Neural crest cell (in vitro differentiated cells): ENCODE measurements at regions not wholly inside any gene's neighbourhood (a gene's known extent, or its start where the extent isn't known, plus 50 kb on each side); places are given as distances from the start of the nearest gene placed in this dataset.

Source experiments
- DNase-seq: peaks from one replicate; pipeline ENCODE4 v3.0.0; 2021; ENCODE audit warnings: low read depth, mixed read lengths, low spot score
- H3K27ac Mint-ChIP-seq: one replicate; pipeline ENCODE4 v1.8.0; 2021; ENCODE audit warnings: mild to moderate bottlenecking, mixed read lengths; ENCODE audit not compliant: unreplicated experiment
- H3K27me3 Mint-ChIP-seq: 2 replicates; pipeline ENCODE4 v1.8.0; 2021; ENCODE audit warnings: low read depth, mild to moderate bottlenecking, mixed read lengths
- H3K36me3 Mint-ChIP-seq: 2 replicates; pipeline ENCODE4 v1.8.0; 2021; ENCODE audit warnings: low read depth, mild to moderate bottlenecking, mixed read lengths
- H3K4me1 Mint-ChIP-seq: 2 replicates; pipeline ENCODE4 v1.8.0; 2021; ENCODE audit warnings: mixed read lengths
- H3K4me3 Mint-ChIP-seq: one replicate; pipeline ENCODE4 v1.8.0; 2021; ENCODE audit warnings: mild to moderate bottlenecking, mixed read lengths
- H3K9me3 Mint-ChIP-seq: 2 replicates; pipeline ENCODE4 v1.8.0; 2021; ENCODE audit warnings: mixed read lengths
- TF ChIP-seq, protein P1 (sequence below): fragments of 200-600 bp; sonication (generic); conservative IDR thresholded peaks from 2 replicates; pipeline ENCODE4 v1.5.0; 2021; ENCODE audit warnings: antibody characterized with exemption, mild to moderate bottlenecking

DNA sequence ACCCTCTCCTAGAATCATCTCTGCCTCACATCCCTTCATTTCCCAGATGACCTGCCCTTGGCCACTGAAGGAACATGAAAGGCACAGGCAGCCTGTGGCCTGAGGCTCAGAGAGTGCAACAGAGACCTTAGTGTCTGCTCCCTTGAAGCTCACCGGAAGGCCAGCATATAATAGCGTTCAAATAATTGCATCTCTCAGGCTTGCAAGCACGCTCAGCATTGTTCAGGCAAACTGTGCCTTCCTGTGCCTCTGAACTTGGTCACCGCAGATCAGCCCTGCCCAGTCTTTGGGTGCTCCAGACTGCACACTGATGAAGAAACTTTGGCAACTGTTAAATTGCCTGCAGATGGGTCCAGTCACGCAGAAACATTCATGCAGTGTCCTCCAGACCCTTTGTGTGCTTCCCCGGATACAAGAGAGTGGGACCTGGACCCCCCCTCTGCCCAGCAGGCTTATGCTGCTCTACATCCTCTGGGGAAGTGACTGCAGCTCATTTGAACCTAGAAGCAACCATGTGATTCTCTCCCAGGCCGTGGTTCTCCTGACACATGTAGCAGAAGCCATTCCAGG lies 216.0 kb upstream of the ANKRD55 start:
- peaks cover 3% of the 10 kb centered on the region for H3K36me3 Mint-ChIP-seq
- H3K27me3 Mint-ChIP-seq, result no peaks in the 10 kb centered on the region
- no peak for DNase-seq
- peaks cover 3% of the 10 kb centered on the region for H3K9me3 Mint-ChIP-seq
- H3K27ac Mint-ChIP-seq, result peak overlapping the region; percentile 58
- H3K4me1 Mint-ChIP-seq, result peaks cover 51% of the 10 kb centered on the region
- TF ChIP-seq, protein P1, sequence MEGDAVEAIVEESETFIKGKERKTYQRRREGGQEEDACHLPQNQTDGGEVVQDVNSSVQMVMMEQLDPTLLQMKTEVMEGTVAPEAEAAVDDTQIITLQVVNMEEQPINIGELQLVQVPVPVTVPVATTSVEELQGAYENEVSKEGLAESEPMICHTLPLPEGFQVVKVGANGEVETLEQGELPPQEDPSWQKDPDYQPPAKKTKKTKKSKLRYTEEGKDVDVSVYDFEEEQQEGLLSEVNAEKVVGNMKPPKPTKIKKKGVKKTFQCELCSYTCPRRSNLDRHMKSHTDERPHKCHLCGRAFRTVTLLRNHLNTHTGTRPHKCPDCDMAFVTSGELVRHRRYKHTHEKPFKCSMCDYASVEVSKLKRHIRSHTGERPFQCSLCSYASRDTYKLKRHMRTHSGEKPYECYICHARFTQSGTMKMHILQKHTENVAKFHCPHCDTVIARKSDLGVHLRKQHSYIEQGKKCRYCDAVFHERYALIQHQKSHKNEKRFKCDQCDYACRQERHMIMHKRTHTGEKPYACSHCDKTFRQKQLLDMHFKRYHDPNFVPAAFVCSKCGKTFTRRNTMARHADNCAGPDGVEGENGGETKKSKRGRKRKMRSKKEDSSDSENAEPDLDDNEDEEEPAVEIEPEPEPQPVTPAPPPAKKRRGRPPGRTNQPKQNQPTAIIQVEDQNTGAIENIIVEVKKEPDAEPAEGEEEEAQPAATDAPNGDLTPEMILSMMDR, result no peak
- peak overlapping the region; percentile 36 for H3K4me3 Mint-ChIP-seq

GRCh38 chr5:56447656-56448055 lies 214.5 kb upstream of the ANKRD55 start:
- H3K36me3 Mint-ChIP-seq, result peaks cover 3% of the 10 kb centered on the region
- H3K4me3 Mint-ChIP-seq, result no peak overlapping the region
- H3K27me3 Mint-ChIP-seq, result no peaks in the 10 kb centered on the region
- TF ChIP-seq, protein P1, result no peak
- no peaks in the 10 kb centered on the region for H3K9me3 Mint-ChIP-seq
- H3K4me1 Mint-ChIP-seq, result peaks cover 51% of the 10 kb centered on the region
- peak overlapping the region; percentile 91 for H3K27ac Mint-ChIP-seq
- no peak for DNase-seq

GRCh38 chr5:56447232-56447631 lies 214.1 kb upstream of the ANKRD55 start:
- Mint-ChIP-seq H3K27me3 (no peaks in the 10 kb centered on the region), H3K27ac (peak overlapping the region; percentile 91), H3K9me3 (no peaks in the 10 kb centered on the region), H3K4me1 (peaks cover 51% of the 10 kb centered on the region), H3K4me3 (no peak overlapping the region), H3K36me3 (peaks cover 3% of the 10 kb centered on the region)
- TF ChIP-seq, protein P1, result no peak
- DNase-seq, result no peak

GRCh38 chr5:56446728-56447127 lies 213.6 kb upstream of the ANKRD55 start:
- Mint-ChIP-seq H3K27me3 (no peaks in the 10 kb centered on the region), H3K36me3 (peaks cover 3% of the 10 kb centered on the region), H3K9me3 (no peaks in the 10 kb centered on the region), H3K4me1 (peaks cover 51% of the 10 kb centered on the region), H3K27ac (no peak overlapping the region), H3K4me3 (no peak overlapping the region)
- TF ChIP-seq, protein P1, result no peak
- DNase-seq, result no peak

DNA sequence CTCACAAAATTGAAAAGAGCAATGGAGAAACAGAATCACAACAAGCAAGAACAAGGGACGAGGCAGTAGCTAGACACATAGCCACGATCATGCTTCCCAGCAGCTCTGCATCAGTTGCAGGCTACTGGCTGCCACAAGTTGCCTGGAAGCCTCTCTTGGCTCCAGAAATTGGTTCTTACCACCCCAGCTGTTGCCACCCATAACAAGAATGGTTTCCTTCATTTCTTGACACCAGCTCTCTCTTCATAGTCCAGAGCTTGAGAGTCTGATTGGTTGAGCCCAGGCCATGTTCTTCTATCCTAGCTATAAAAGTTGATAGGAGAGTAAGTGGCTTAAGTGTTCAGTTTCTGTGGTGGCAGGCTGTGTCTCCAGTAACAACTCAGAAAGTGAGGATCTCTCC lies 210.7 kb upstream of the ANKRD55 start:
- H3K27ac Mint-ChIP-seq, result no peak overlapping the region
- peaks cover 33% of the 10 kb centered on the region for H3K4me1 Mint-ChIP-seq
- H3K27me3 Mint-ChIP-seq, result no peaks in the 10 kb centered on the region
- no peak for DNase-seq
- peaks cover 3% of the 10 kb centered on the region for H3K36me3 Mint-ChIP-seq
- no peaks in the 10 kb centered on the region for H3K9me3 Mint-ChIP-seq
- TF ChIP-seq, protein P1, result no peak
- H3K4me3 Mint-ChIP-seq, result no peak overlapping the region
